ENCODE measurements at regions not wholly inside any gene's neighbourhood (a gene's known extent, or its start where the extent isn't known, plus 50 kb on each side); places are given as distances from the start of the nearest gene placed in this dataset.

GRCh38 chr1:209123601-209124000, 459.9 kb upstream of the CAMK1G start:
- TF ChIP-seq CTCF (IDR thresholded peaks at IDR 0.05) (no peak), POLR2A (IDR thresholded peaks at IDR 0.05) (no peak)

All from lower leg skin (tissue), 3 donors.